ENCODE measurements at regions not wholly inside any gene's neighbourhood (a gene's known extent, or its start where the extent isn't known, plus 50 kb on each side); places are given as distances from the start of the nearest gene placed in this dataset.

- TF ChIP-seq CTCF (IDR thresholded peaks at IDR 0.05) (peak; percentile 15), EZH2 (IDR thresholded peaks at IDR 0.05) (no peak)
These were observed 99.1 kb upstream of the ACTRT2 start for GRCh38 chr1:2921970-2922686.
